Right cardiac atrium (tissue), 5 donors: ENCODE measurements at regions not wholly inside any gene's neighbourhood (a gene's known extent, or its start where the extent isn't known, plus 50 kb on each side); places are given as distances from the start of the nearest gene placed in this dataset.

Experiments used
- ATAC-seq, 2 donors: fragments of 200-7000 bp; cut with Tn5 transposase; one replicate each; pipeline versions ENCODE4 v1.8.0 to v1.9.1; 2020; ENCODE audit warnings: moderate library complexity in 2 of 2, mild to moderate bottlenecking in 1 of 2
- DNase-seq, 3 donors: peaks; one replicate each; pipeline ENCODE4 v3.0.0-alpha.2; 2020
- H3K27ac ChIP-seq: one replicate; pipeline ENCODE4 v1.5.1; 2013; ENCODE audit warnings: mild to moderate bottlenecking, low read length, control low read depth, moderate library complexity
- H3K27me3 ChIP-seq: one replicate; pipeline ENCODE4 v1.6.1; 2013; ENCODE audit not compliant: control insufficient read depth, insufficient read depth
- H3K4me1 ChIP-seq: one replicate; pipeline ENCODE4 v1.6.1; 2013; ENCODE audit warnings: low read length; ENCODE audit not compliant: control insufficient read depth, insufficient read depth
- H3K4me3 ChIP-seq: one replicate; pipeline ENCODE4 v1.5.1; 2013; ENCODE audit warnings: low read length, control low read depth
- H3K9me3 ChIP-seq: one replicate; pipeline ENCODE4 v1.6.1; 2013; ENCODE audit warnings: low read length; ENCODE audit not compliant: control insufficient read depth
- WGBS: extraction: QIAGEN DNeasy Blood & Tissue Kit; methylation state at CpG from one replicate; pipeline ENCODE4 v1.1.7; 2013; 5-methylcytosine and 5-hydroxymethylcytosine counted together
- intact Hi-C, 4 donors: fragments of 100-400 bp; cut with DNase I; formaldehyde crosslinking; loops; one replicate each; pipeline versions ENCODE4 v1.11.0 to v1.14.0; 2022 to 2023
- donor health status: healthy with polysubstance abuse.
- donor health status: DM: no; HTN: yes; CAD: no.
- donor health status: DM: no; HTN: no; CAD: no.
- donor health status: DM: no; HTN: yes; CAD: no; lungs with severe emphysema.
- donor health status: DM: yes; HTN: yes; CAD: no.

- intact Hi-C loops, result no loop called here
- no peak for ATAC-seq
- Histone ChIP-seq H3K27me3 (no peaks in the 10 kb centered on the region), H3K4me3 (no peak overlapping the region), H3K4me1 (no peaks in the 10 kb centered on the region), H3K9me3 (no peaks in the 10 kb centered on the region), H3K27ac (no peak overlapping the region)
- no peak for DNase-seq
- 76% methylated on average over 2 of the region's 2 CpGs for WGBS
Measured at GRCh38 chr1:5002676-5003075, 348.3 kb downstream of the AJAP1 start.

GRCh38 chr1:5001466-5001865, 347.1 kb downstream of the AJAP1 start:
- no peak overlapping the region for H3K27ac ChIP-seq
- no peak overlapping the region for H3K4me3 ChIP-seq
- 37% methylated on average over 5 of the region's 5 CpGs for WGBS
- no peaks in the 10 kb centered on the region for H3K4me1 ChIP-seq
- intact Hi-C loops, result no loop called here
- no peaks in the 10 kb centered on the region for H3K9me3 ChIP-seq
- no peaks in the 10 kb centered on the region for H3K27me3 ChIP-seq
- no peak for ATAC-seq
- DNase-seq, result peak in 1 of 3 donors; percentile 13

GRCh38 chr1:4986306-4986705, 331.9 kb downstream of the AJAP1 start:
- Histone ChIP-seq H3K9me3 (no peaks in the 10 kb centered on the region), H3K4me3 (no peak overlapping the region), H3K27me3 (no peaks in the 10 kb centered on the region), H3K27ac (no peak overlapping the region), H3K4me1 (no peaks in the 10 kb centered on the region)
- DNase-seq, result no peak
- ATAC-seq, result no peak
- intact Hi-C loops, result no loop called here
- 47% methylated on average over 5 of the region's 5 CpGs for WGBS

- no peaks in the 10 kb centered on the region for H3K9me3 ChIP-seq
- intact Hi-C loops, result no loop called here
- 82% methylated on average over 18 of the region's 18 CpGs for WGBS
- no peaks in the 10 kb centered on the region for H3K4me1 ChIP-seq
- no peak overlapping the region for H3K27ac ChIP-seq
- ATAC-seq (no peak), DNase-seq (no peak)
- H3K4me3 ChIP-seq, result no peak overlapping the region
- no peaks in the 10 kb centered on the region for H3K27me3 ChIP-seq
Measured at GRCh38 chr1:4984841-4985240, 330.4 kb downstream of the AJAP1 start.

- WGBS, result 79% methylated on average over 6 of the region's 6 CpGs
- Histone ChIP-seq H3K4me3 (no peak overlapping the region), H3K9me3 (no peaks in the 10 kb centered on the region), H3K27ac (no peak overlapping the region), H3K4me1 (no peaks in the 10 kb centered on the region), H3K27me3 (no peaks in the 10 kb centered on the region)
- intact Hi-C loops, result no loop called here
- DNase-seq (no peak), ATAC-seq (no peak)
Measured at GRCh38 chr1:4980211-4980610, 325.8 kb downstream of the AJAP1 start.

- intact Hi-C loops, result loop anchor here in 1 of 4 donors (5.0 kb wide), 1 partner anchor 452 kb away; no protein-coding TSS in a partner anchor
- H3K4me1 ChIP-seq, result no peaks in the 10 kb centered on the region
- no peaks in the 10 kb centered on the region for H3K27me3 ChIP-seq
- H3K4me3 ChIP-seq, result no peak overlapping the region
- H3K9me3 ChIP-seq, result no peaks in the 10 kb centered on the region
- 67% methylated on average over 19 of the region's 19 CpGs for WGBS
- ATAC-seq, result peak; percentile 41 to 43
- H3K27ac ChIP-seq, result no peak overlapping the region
- DNase-seq, result no peak
Measured at GRCh38 chr1:4978660-4979390, 324.4 kb downstream of the AJAP1 start.

GRCh38 chr1:4977701-4978100, 323.3 kb downstream of the AJAP1 start:
- DNase-seq (no peak), ATAC-seq (no peak)
- intact Hi-C loops, result loop anchor here in 1 of 4 donors (5.0 kb wide), 1 partner anchor 450 kb away; no protein-coding TSS in a partner anchor
- Histone ChIP-seq H3K9me3 (no peaks in the 10 kb centered on the region), H3K27me3 (no peaks in the 10 kb centered on the region), H3K27ac (no peak overlapping the region), H3K4me3 (no peak overlapping the region), H3K4me1 (no peaks in the 10 kb centered on the region)
- 42% methylated on average over 10 of the region's 11 CpGs for WGBS

GRCh38 chr1:4976859-4977440, 322.5 kb downstream of the AJAP1 start:
- no peaks in the 10 kb centered on the region for H3K27me3 ChIP-seq
- intact Hi-C loops, result loop anchor here in 1 of 4 donors (5.0 kb wide), 1 partner anchor 450 kb away; no protein-coding TSS in a partner anchor
- no peak overlapping the region for H3K27ac ChIP-seq
- no peak for DNase-seq
- WGBS, result 77% methylated on average over 15 of the region's 15 CpGs
- no peak overlapping the region for H3K4me3 ChIP-seq
- H3K4me1 ChIP-seq, result no peaks in the 10 kb centered on the region
- no peaks in the 10 kb centered on the region for H3K9me3 ChIP-seq
- no peak for ATAC-seq

GRCh38 chr1:4975856-4976255, 321.4 kb downstream of the AJAP1 start:
- Histone ChIP-seq H3K4me1 (no peaks in the 10 kb centered on the region), H3K27me3 (no peaks in the 10 kb centered on the region), H3K9me3 (no peaks in the 10 kb centered on the region), H3K4me3 (no peak overlapping the region), H3K27ac (no peak overlapping the region)
- intact Hi-C loops, result loop anchor here in 1 of 4 donors (5.0 kb wide), 1 partner anchor 449 kb away; no protein-coding TSS in a partner anchor
- ATAC-seq (no peak), DNase-seq (no peak)
- WGBS, result 79% methylated on average over 8 of the region's 8 CpGs

GRCh38 chr1:4974981-4975685, 320.7 kb downstream of the AJAP1 start:
- Histone ChIP-seq H3K4me3 (no peak overlapping the region), H3K27me3 (no peaks in the 10 kb centered on the region), H3K27ac (no peak overlapping the region), H3K9me3 (no peaks in the 10 kb centered on the region), H3K4me1 (no peaks in the 10 kb centered on the region)
- intact Hi-C loops, result loop anchor here in 1 of 4 donors (5.0 kb wide), 1 partner anchor 448 kb away; no protein-coding TSS in a partner anchor
- DNase-seq, result no peak
- ATAC-seq, result no peak
- 82% methylated on average over 12 of the region's 12 CpGs for WGBS

- no peaks in the 10 kb centered on the region for H3K9me3 ChIP-seq
- intact Hi-C loops, result no loop called here
- no peaks in the 10 kb centered on the region for H3K4me1 ChIP-seq
- DNase-seq, result no peak
- H3K4me3 ChIP-seq, result no peak overlapping the region
- no peaks in the 10 kb centered on the region for H3K27me3 ChIP-seq
- 84% methylated on average over 10 of the region's 10 CpGs for WGBS
- ATAC-seq, result no peak
- H3K27ac ChIP-seq, result no peak overlapping the region
Measured at GRCh38 chr1:4973341-4973740, 318.9 kb downstream of the AJAP1 start.
